Stimulated activated naive CD4-positive, alpha-beta T cell (primary cell): ENCODE measurements at regions not wholly inside any gene's neighbourhood (a gene's known extent, or its start where the extent isn't known, plus 50 kb on each side); places are given as distances from the start of the nearest gene placed in this dataset.
"Not testable (repeated sequence)": the region's sequence is repeated elsewhere in the genome, so short reads cannot be mapped to it uniquely, and the experiment has no call there.

Experiments
- DNase-seq, 6 experiments: peaks; one replicate each; lab custom pipeline; 2025; lab: John Stamatoyannopoulos, UW

- DNase-seq: no peak
Measured at GRCh38 chr6:133051240-133051639, 189.9 kb upstream of the EYA4 start.

- DNase-seq: no peak
Measured at GRCh38 chr6:133052465-133052864, 188.7 kb upstream of the EYA4 start.

GRCh38 chr6:133055441-133055966 is 185.7 kb upstream of the EYA4 start:
- no peak for DNase-seq

- no peak for DNase-seq
Measured at GRCh38 chr6:133057352-133057751, 183.8 kb upstream of the EYA4 start.

GRCh38 chr6:133062077-133062476 is 179.1 kb upstream of the EYA4 start:
- DNase-seq: no peak

- no peak for DNase-seq
Measured at GRCh38 chr6:133062696-133063306, 178.4 kb upstream of the EYA4 start.

- no peak for DNase-seq
Measured at GRCh38 chr6:133067960-133068359, 173.2 kb upstream of the EYA4 start.

- no peak for DNase-seq
Measured at GRCh38 chr6:133070410-133071043, 170.6 kb upstream of the EYA4 start.

- no peak for DNase-seq
Measured at GRCh38 chr6:133079901-133080300, 161.3 kb upstream of the EYA4 start.

- DNase-seq: no peak
Measured at GRCh38 chr6:133083248-133083967, 157.7 kb upstream of the EYA4 start.

GRCh38 chr6:133085471-133085870 is 155.7 kb upstream of the EYA4 start:
- no peak for DNase-seq

GRCh38 chr6:133085896-133086295 is 155.3 kb upstream of the EYA4 start:
- no peak for DNase-seq

GRCh38 chr6:133088931-133089695 is 152.0 kb upstream of the EYA4 start:
- DNase-seq: no peak

- no peak for DNase-seq
Measured at GRCh38 chr6:133092199-133092598, 149.0 kb upstream of the EYA4 start.

GRCh38 chr6:133092771-133093170 is 148.4 kb upstream of the EYA4 start:
- no peak for DNase-seq

GRCh38 chr6:133093211-133093610 is 147.9 kb upstream of the EYA4 start:
- DNase-seq: not testable (repeated sequence)

GRCh38 chr6:133093956-133094355 is 147.2 kb upstream of the EYA4 start:
- DNase-seq: no peak

- DNase-seq: no peak
Measured at GRCh38 chr6:133097208-133097607, 143.9 kb upstream of the EYA4 start.

- DNase-seq: no peak
Measured at GRCh38 chr6:133099573-133099972, 141.6 kb upstream of the EYA4 start.

- no peak for DNase-seq
Measured at GRCh38 chr6:133100865-133101264, 140.3 kb upstream of the EYA4 start.

GRCh38 chr6:133101790-133102189 is 139.4 kb upstream of the EYA4 start:
- DNase-seq: no peak

- no peak for DNase-seq
Measured at GRCh38 chr6:133106934-133107333, 134.2 kb upstream of the EYA4 start.
